ENCODE measurements at regions not wholly inside any gene's neighbourhood (a gene's known extent, or its start where the extent isn't known, plus 50 kb on each side); places are given as distances from the start of the nearest gene placed in this dataset.
"Not testable (repeated sequence)": the region's sequence is repeated elsewhere in the genome, so short reads cannot be mapped to it uniquely, and the experiment has no call there.

DNA sequence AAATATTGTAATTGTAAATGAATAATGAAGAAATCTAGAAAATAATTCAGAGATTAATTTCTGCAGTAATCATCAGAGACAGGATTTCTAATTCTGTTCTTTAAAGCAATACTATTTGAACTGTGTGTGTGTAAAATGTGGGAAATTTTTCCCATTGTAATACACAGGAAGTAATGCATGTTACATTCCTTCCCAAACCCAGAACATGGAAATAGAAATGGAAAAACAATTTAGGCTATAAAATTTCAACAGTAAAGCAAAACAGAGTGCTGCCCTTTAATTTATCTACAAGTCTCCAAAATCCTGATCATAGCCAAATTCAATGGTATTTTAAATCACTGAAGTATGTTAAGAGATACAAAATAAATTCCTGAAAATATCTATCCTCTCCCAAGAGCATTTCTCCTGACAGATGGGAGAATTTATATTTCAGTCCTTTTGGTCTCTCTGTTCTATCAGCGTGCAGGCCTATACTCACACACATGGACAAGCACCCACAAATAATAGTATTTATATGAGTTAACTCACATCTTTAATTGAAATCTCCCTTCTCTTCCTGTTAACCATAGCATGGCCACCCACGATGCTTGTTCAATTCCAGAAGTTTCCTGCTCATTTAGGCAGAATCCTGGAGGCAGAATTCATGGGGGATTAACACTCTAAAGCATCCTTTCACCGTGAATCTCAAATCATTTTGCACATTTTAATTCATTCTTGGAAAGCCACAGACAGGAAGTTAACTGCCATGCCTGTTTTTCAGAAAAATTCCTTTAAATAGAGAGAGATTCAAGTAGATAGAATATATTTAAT lies 1465.4 kb upstream of the FLRT2 start:
- no peak for FAIRE-seq

- FAIRE-seq = no peak
Measured at GRCh38 chr14:84065811-84066210, 1464.1 kb upstream of the FLRT2 start.

- no peak for FAIRE-seq
Measured at GRCh38 chr14:84068288-84068687, 1461.7 kb upstream of the FLRT2 start.

GRCh38 chr14:84071061-84071460 lies 1458.9 kb upstream of the FLRT2 start:
- FAIRE-seq = no peak

DNA sequence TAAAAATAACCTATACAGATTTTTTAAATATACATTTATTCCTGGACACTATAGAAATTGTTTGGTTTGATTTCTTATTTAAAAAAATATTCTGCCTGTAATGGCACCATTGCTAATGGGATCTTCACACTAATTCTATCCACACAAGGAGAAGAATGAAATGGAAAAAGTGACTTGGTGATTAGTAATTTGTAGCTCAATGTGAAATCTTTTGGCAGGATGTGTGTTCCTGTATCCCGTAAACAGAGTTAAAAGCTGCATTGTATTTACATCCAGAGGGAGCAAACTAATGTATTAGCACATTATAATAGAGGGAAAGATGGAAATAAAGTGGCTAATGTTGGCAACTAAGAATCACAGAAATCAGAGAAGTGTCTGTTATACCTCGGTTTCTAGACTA lies 1455.3 kb upstream of the FLRT2 start:
- no peak for FAIRE-seq

DNA sequence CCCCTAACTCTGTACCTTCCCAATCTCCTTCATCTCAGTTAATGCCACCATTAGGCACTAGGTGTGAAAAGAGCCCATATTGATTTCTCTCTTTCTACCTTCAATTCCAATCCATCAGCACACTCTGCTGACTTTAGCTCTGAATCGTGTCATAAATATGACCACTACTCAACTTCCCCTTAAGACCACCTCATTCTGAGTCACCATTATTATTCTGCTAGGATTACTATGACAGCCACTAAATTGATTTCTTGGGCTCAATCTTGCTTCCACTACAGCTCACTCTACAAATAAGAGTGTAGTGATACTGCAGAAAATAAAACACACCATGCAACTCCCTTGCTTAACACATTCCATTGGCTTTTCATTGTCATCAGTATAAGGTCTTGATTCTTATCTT lies 1449.0 kb upstream of the FLRT2 start:
- FAIRE-seq = no peak

- no peak for FAIRE-seq
Measured at GRCh38 chr14:84084056-84084630, 1445.8 kb upstream of the FLRT2 start.

DNA sequence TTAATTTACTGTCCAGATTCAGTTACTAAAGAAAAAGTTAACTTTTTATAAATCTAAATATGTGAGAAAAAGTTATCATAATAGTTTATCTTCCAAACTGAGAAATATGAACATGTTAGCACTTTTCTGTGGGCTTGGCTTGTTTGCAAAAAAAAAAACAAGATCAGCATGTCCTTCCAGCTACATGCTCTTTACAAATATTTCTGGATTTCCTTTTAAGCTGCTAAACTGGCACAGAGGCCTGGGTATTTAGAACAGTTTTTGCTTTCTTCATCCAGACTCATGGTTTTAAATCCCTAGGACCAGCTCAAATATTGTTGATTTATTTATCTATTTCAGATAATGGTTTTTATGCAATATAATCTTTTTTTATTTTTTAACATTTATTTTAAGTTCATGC lies 1444.5 kb upstream of the FLRT2 start:
- peak; percentile 81 for FAIRE-seq

GRCh38 chr14:84086714-84087113 lies 1443.2 kb upstream of the FLRT2 start:
- FAIRE-seq = no peak

GRCh38 chr14:84087986-84088531 lies 1441.9 kb upstream of the FLRT2 start:
- FAIRE-seq = peak; percentile 70

- FAIRE-seq = no peak
Measured at GRCh38 chr14:84090837-84091236, 1439.1 kb upstream of the FLRT2 start.

- FAIRE-seq = no peak
Measured at GRCh38 chr14:84095681-84096080, 1434.3 kb upstream of the FLRT2 start.

DNA sequence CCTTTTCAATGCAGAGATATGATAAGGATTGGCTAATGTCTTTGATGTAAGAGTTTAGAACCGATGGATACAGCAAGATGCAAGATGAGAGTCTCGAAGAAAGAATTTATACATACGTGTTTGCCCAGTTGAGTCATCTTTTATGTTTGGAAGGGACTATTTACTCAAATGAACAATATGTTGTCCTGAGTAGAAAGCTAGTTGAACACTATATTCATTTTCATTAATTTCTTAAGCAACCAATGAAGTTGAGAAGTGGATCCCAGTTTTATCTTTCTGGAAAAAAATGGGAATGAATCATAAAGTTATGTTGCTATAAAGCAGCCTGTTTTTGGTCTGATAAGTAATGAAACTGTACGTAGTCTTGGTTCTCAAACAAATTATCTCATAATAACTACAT lies 1431.7 kb upstream of the FLRT2 start:
- no peak for FAIRE-seq

DNA sequence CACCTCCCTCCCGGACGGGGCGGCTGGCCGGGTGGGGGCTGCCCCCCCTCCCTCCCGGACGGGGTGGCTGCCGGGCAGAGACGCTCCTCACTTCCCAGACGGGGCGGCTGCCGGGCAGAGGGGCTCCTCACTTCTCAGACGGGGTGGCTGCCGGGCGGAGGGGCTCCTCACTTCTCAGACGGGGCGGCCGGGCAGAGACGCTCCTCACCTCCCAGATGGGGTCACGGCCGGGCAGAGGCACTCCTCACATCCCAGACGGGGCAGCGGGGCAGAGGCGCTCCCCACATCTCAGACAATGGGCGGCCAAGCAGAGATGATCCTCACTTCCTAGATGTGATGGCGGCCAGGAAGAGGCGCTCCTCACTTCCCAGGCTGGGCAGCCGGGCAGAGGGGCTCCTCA lies 1430.4 kb upstream of the FLRT2 start:
- not testable (repeated sequence) for FAIRE-seq

DNA sequence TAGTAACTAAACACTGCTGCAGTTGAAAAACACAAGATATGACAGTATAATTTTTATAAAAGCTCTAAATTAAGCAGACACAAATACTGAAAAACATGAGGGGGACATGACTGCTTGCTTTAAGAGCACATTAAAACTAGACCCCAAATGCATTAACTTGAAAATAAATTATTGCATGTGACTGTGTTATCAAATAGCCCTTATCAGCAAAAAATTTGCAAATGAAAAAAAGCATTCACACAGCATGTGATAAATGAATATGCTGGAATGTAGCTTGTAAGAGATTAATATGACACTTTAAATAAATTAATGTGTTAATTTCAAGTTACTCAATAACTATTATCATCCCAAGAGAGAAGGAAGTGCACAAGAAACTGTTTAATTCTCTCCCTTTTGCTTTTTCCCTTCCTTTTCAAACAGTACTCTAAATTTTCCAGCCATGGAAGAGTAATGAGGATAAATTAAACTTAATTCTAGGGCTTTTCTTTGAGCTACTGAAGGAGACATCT lies 1422.1 kb upstream of the FLRT2 start:
- FAIRE-seq = no peak

DNA sequence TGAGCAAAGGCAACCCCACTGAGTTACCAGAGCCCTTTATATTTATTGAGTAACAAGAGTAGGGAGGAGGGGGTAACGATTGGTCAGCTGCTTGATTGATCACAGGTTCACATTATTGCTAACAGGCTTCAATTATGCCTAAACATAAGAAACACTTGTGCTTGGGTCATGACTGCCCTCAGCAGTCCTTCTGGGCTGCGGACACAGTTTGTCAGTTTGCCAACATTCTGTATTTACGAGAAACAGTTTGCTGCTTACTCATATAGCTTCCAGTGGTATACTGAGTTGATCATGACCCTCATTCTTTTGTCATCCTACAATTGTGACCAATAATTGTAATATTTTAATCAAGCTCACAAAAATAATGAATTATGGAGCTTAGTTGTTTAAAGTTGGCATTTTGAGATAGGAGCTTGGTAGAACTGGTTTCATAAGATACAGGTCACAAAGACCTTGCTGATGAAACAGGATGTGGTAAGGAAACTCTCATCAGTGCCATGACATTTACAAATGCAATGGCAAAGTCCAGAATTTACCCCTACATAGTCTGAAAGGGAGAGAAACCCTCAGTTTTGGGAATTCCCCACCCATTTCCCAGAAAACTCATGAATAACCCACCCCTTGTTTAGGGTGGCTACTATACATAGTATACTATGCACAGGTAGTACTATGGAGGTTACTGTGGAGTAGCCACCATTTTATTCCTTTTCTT lies 1421.0 kb upstream of the FLRT2 start:
- no peak for FAIRE-seq

DNA sequence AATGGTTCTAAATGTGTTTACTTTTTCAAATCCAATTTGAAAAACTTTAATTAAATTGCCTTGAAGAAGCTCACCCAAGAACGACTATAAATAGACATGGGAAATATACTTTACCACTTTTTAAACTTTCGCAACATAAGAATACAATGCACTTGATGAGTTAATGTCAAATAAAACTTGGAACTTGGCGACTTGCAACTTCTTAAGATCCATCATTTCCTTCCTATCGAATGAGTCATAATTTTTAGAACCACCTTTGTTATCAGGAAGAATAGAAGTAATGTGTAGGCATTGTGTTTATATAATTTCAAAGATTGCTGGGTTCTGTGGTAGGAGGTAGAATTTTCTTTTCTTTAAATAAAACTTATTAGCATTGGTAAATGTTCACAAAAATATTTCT lies 1417.4 kb upstream of the FLRT2 start:
- no peak for FAIRE-seq

DNA sequence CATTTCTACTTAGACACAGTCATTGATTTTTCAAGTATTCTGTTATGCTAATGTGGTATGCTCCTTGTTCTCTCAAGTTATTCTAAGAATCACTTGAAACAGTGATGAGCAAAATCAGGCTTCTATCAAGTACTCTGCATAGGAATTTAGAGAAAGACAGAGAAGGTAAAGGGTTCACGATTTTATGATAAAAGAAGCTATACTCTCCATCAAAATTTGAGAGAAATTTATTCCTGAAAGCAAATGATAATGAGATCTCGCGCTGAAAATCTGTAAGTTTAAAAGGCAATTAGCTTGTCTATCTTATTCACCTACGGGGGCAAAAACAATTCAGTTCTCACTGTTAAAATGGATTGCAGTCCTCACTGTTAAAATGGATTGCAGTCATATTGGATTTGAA lies 1404.3 kb upstream of the FLRT2 start:
- no peak for FAIRE-seq

GRCh38 chr14:84127495-84127894 lies 1402.4 kb upstream of the FLRT2 start:
- no peak for FAIRE-seq

DNA sequence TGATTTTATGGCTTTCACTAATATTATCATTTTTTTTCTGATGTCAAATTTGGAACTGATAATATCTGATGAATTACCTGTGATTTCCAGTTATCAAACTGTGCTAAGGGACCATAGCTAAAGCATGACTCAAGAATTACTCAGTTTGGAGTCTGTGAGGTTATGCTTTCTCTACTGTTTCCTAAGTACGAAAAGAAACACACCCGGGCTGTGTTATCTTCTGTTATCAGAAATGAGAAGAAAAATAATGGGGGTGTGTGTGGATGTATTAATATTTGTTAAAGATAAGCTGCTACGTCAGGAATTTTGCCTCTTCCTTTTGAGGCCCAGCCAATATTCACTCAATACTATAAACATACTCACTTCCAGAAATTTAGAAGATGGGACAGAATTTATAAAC lies 1401.9 kb upstream of the FLRT2 start:
- FAIRE-seq = no peak

DNA sequence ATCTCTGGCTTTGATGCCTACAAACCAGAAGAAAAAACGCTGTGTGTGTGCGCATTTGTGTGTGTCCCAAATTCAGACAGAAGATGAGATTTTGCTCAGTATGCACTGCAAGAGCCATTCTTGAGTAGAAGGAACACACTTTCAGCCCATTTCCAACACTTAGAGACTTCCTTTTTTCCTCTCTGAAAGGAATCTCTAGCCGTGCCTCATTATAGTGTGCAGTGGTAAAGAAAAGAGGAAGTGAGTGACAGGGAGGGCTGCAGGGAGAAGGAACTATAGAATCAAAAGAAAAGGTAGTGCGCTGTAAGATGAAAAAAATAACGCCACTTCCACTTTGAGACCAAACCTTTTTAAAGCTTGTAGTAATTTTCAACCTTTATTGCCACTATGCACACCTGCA lies 1400.9 kb upstream of the FLRT2 start:
- FAIRE-seq = no peak

DNA sequence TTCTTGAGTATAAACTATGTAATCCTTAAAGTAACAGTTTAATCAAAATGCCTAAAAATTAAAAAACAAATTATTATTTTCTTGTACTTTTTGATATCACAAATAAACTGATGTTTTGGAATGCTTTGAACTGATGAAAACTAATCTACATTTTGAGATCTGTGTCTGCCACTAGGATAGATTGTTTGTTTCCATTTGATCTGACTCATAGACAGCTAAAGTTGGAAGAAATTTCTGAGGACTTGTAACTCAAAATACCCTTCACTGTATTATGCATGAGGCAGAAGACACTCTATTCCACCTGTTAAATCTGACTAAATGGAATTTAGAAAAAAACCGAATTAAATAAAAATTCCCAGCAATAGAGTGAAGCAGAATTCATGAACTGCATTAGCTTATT lies 1400.0 kb upstream of the FLRT2 start:
- FAIRE-seq = no peak

GRCh38 chr14:84131924-84132323 lies 1398.0 kb upstream of the FLRT2 start:
- FAIRE-seq = no peak

DNA sequence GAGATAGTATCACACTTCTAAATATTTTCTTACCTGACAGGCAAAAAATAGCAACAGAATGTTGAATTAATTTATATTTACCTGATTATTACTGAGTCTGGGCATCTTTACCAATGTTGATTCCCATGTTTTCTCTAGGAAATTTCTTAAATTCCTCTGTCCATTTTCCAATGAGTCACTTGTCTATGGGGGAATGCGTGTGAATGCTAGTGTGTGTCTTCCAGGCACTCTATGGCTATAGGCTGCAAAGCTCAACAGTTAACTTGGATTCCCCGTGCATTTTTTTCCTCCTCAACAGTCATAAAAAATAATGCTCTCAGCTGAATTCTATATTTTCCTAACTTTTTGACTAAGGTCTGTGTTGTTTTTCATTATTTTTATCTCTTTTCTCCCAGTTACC lies 1385.8 kb upstream of the FLRT2 start:
- FAIRE-seq = no peak
